ENCODE measurements at regions not wholly inside any gene's neighbourhood (a gene's known extent, or its start where the extent isn't known, plus 50 kb on each side); places are given as distances from the start of the nearest gene placed in this dataset.
A peak's percentile ranks its signal among the peaks of the same experiment; 100 is the strongest.

- H3K4me1 ChIP-seq (ENCODE audit: low read depth), result peaks cover 4% of the 10 kb centered on the region
- no peak overlapping the region for H3K27ac ChIP-seq
- no peaks in the 10 kb centered on the region for H3K36me3 ChIP-seq
- peaks cover 5% of the 10 kb centered on the region for H3K9me3 ChIP-seq (ENCODE audit: low read depth)
- H3K27me3 ChIP-seq, result no peaks in the 10 kb centered on the region
- DNase-seq (ENCODE audit: low read depth in 1 of 2, low spot score in 1 of 2), result no peak
- H3K4me3 ChIP-seq, result no peak overlapping the region
- TF ChIP-seq CTCF (IDR thresholded peaks at IDR 0.05; ENCODE audit: low read depth, low read length), result no peak
Measured at GRCh38 chr20:52727740-52728456, 244.3 kb upstream of the TSHZ2 start.

- no peak for TF ChIP-seq CTCF (IDR thresholded peaks at IDR 0.05; ENCODE audit: low read depth, low read length)
- Histone ChIP-seq H3K36me3 (no peaks in the 10 kb centered on the region), H3K9me3 (ENCODE audit: low read depth) (no peaks in the 10 kb centered on the region)
Measured at GRCh38 chr20:52724541-52724940, 247.6 kb upstream of the TSHZ2 start.

GRCh38 chr20:52722926-52723688 is 249.1 kb upstream of the TSHZ2 start:
- H3K9me3 ChIP-seq (ENCODE audit: low read depth), result no peaks in the 10 kb centered on the region
- no peak overlapping the region for H3K4me3 ChIP-seq
- DNase-seq (ENCODE audit: low read depth in 1 of 2, low spot score in 1 of 2), result no peak
- TF ChIP-seq CTCF (IDR thresholded peaks at IDR 0.05; ENCODE audit: low read depth, low read length), result no peak
- H3K36me3 ChIP-seq, result no peaks in the 10 kb centered on the region
- peaks cover 12% of the 10 kb centered on the region for H3K4me1 ChIP-seq (ENCODE audit: low read depth)
- no peak overlapping the region for H3K27ac ChIP-seq
- H3K27me3 ChIP-seq, result no peaks in the 10 kb centered on the region

More at GRCh38 chr20:52724541-52724940, 247.6 kb upstream of the TSHZ2 start:
- Histone ChIP-seq H3K27ac (no peak overlapping the region), H3K4me3 (no peak overlapping the region), H3K27me3 (no peaks in the 10 kb centered on the region), H3K4me1 (ENCODE audit: low read depth) (peaks cover 12% of the 10 kb centered on the region)
- DNase-seq (ENCODE audit: low read depth in 1 of 2, low spot score in 1 of 2), result peak in 1 of 2 donors; percentile 32

GRCh38 chr20:52708137-52708536 is 264.0 kb upstream of the TSHZ2 start:
- no peaks in the 10 kb centered on the region for H3K36me3 ChIP-seq
- H3K4me3 ChIP-seq, result no peak overlapping the region
- H3K4me1 ChIP-seq (ENCODE audit: low read depth), result no peaks in the 10 kb centered on the region
- no peaks in the 10 kb centered on the region for H3K27me3 ChIP-seq
- DNase-seq (ENCODE audit: low read depth in 1 of 2, low spot score in 1 of 2), result no peak
- no peak for TF ChIP-seq CTCF (IDR thresholded peaks at IDR 0.05; ENCODE audit: low read depth, low read length)
- no peak overlapping the region for H3K27ac ChIP-seq
- H3K9me3 ChIP-seq (ENCODE audit: low read depth), result no peaks in the 10 kb centered on the region

- Histone ChIP-seq H3K36me3 (no peaks in the 10 kb centered on the region), H3K27me3 (no peaks in the 10 kb centered on the region), H3K4me3 (no peak overlapping the region), H3K4me1 (ENCODE audit: low read depth) (no peaks in the 10 kb centered on the region), H3K27ac (no peak overlapping the region), H3K9me3 (ENCODE audit: low read depth) (no peaks in the 10 kb centered on the region)
- TF ChIP-seq CTCF (IDR thresholded peaks at IDR 0.05; ENCODE audit: low read depth, low read length), result no peak
- DNase-seq (ENCODE audit: low read depth in 1 of 2, low spot score in 1 of 2), result no peak
Measured at GRCh38 chr20:52704553-52704952, 267.6 kb upstream of the TSHZ2 start.

All from cardiac muscle cell (in vitro differentiated cells and primary cell).